Activated naive CD8-positive, alpha-beta T cell treated with anti-CD3 and anti-CD28 coated beads, Interleukin-2, amount 50 U/mL, for 24 hours (primary cell): ENCODE measurements at regions not wholly inside any gene's neighbourhood (a gene's known extent, or its start where the extent isn't known, plus 50 kb on each side); places are given as distances from the start of the nearest gene placed in this dataset.

Source experiments
- ATAC-seq: fragments of 150-1000 bp; cut with Tn5 transposase; one replicate; pipeline ENCODE4 v1.10.0; 2021
- DNase-seq: peaks from one replicate; pipeline ENCODE4 v3.0.0; 2021
- H3K27ac Mint-ChIP-seq: one replicate; pipeline ENCODE4 v1.8.0; 2021; ENCODE audit warnings: mild to moderate bottlenecking, mixed read lengths
- H3K27me3 Mint-ChIP-seq: one replicate; pipeline ENCODE4 v1.8.0; 2021; ENCODE audit warnings: mixed read lengths
- H3K36me3 Mint-ChIP-seq: one replicate; pipeline ENCODE4 v1.8.0; 2021; ENCODE audit warnings: low read depth, mixed read lengths
- H3K4me1 Mint-ChIP-seq: one replicate; pipeline ENCODE4 v1.8.0; 2021; ENCODE audit warnings: mixed read lengths
- H3K4me3 Mint-ChIP-seq: one replicate; pipeline ENCODE4 v1.8.0; 2021; ENCODE audit warnings: mild to moderate bottlenecking, moderate library complexity, mixed read lengths
- H3K9me3 Mint-ChIP-seq: one replicate; pipeline ENCODE4 v1.8.0; 2021; ENCODE audit warnings: mixed read lengths

- DNase-seq (no peak), ATAC-seq (no peak)
- Mint-ChIP-seq H3K27ac (no peak overlapping the region), H3K4me1 (no peaks in the 10 kb centered on the region), H3K9me3 (no peaks in the 10 kb centered on the region), H3K27me3 (peaks cover 2% of the 10 kb centered on the region), H3K4me3 (no peak overlapping the region), H3K36me3 (no peaks in the 10 kb centered on the region)
Measured at GRCh38 chr10:10647331-10647730, 370.3 kb upstream of the CELF2 start.

GRCh38 chr10:10657139-10657760 is 360.4 kb upstream of the CELF2 start:
- no peaks in the 10 kb centered on the region for H3K4me1 Mint-ChIP-seq
- H3K4me3 Mint-ChIP-seq = no peak overlapping the region
- no peak for ATAC-seq
- H3K27me3 Mint-ChIP-seq = peaks cover 14% of the 10 kb centered on the region
- H3K36me3 Mint-ChIP-seq = no peaks in the 10 kb centered on the region
- no peak overlapping the region for H3K27ac Mint-ChIP-seq
- peaks cover 4% of the 10 kb centered on the region for H3K9me3 Mint-ChIP-seq
- no peak for DNase-seq

DNA sequence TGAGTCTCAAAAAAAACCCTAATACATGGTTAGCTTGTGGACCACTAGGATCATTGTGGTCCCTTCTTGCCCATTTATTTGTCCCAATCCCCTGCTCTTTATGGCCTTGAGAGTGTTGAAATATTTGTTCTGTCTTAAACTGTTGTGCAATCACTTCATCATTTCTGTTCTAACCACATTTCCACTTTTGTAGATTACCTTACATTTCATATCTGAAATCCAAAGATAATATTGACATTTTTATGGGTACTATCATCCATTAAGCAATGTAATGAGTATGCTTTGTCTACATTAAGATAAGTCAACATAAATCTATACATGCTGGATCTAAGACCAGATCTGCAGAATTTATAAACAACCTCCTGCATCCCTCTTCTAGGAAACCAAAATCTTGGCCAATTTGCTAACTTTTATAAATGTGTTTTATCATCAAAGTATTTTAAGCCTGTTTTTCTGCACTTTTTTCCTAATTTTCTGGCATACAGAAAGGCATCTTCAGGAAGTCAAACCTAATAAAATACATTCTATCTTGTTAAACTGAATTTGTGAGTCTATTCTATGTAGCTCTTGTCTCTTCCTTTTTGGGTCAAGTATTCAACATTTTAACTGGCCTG is 359.4 kb upstream of the CELF2 start:
- H3K27me3 Mint-ChIP-seq = peaks cover 17% of the 10 kb centered on the region
- H3K4me3 Mint-ChIP-seq = no peak overlapping the region
- DNase-seq (no peak), ATAC-seq (no peak)
- H3K9me3 Mint-ChIP-seq = peaks cover 4% of the 10 kb centered on the region
- no peak overlapping the region for H3K27ac Mint-ChIP-seq
- no peaks in the 10 kb centered on the region for H3K4me1 Mint-ChIP-seq
- H3K36me3 Mint-ChIP-seq = no peaks in the 10 kb centered on the region

- Mint-ChIP-seq H3K36me3 (no peaks in the 10 kb centered on the region), H3K27ac (no peak overlapping the region), H3K27me3 (peaks cover 17% of the 10 kb centered on the region), H3K4me1 (no peaks in the 10 kb centered on the region), H3K4me3 (no peak overlapping the region), H3K9me3 (peaks cover 4% of the 10 kb centered on the region)
- ATAC-seq (no peak), DNase-seq (no peak)
Measured at GRCh38 chr10:10660054-10660453, 357.6 kb upstream of the CELF2 start.

- peaks cover 4% of the 10 kb centered on the region for H3K9me3 Mint-ChIP-seq
- H3K36me3 Mint-ChIP-seq = no peaks in the 10 kb centered on the region
- DNase-seq (no peak), ATAC-seq (no peak)
- H3K4me3 Mint-ChIP-seq = no peak overlapping the region
- peaks cover 17% of the 10 kb centered on the region for H3K27me3 Mint-ChIP-seq
- no peak overlapping the region for H3K27ac Mint-ChIP-seq
- no peaks in the 10 kb centered on the region for H3K4me1 Mint-ChIP-seq
Measured at GRCh38 chr10:10661176-10661575, 356.5 kb upstream of the CELF2 start.

DNA sequence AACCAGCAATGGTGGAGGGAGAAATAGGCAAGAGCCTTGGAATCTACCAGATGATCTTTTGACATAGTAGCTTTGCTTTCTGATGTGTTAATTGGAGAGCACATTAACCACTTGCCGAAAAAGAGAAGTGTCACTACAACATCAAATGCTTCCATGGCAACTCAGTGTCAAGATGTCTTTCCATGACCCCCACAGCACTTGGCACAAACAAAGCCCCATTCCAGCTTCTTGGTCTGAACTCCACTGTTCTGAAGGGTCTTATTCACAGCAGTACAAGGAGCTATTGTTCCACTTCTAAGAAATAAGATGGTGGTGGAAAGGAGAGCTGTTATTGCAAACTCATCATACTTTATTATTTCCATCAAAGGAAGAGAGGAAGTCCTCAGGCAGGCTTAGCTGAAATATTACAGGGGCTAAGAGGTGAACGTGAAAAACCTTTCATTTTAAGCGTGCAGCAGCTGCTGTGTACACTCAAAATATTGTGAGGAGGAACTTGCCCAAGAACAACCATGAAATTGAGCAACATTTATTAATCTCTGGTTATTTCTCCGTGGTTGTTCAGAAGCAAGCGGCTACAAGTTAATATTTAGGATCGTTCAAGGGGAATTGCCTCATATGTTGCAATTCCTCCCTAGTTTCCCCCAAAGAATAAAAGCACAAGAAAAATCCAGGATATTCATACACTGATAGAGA is 354.8 kb upstream of the CELF2 start:
- Mint-ChIP-seq H3K9me3 (peaks cover 4% of the 10 kb centered on the region), H3K4me1 (no peaks in the 10 kb centered on the region), H3K4me3 (no peak overlapping the region), H3K36me3 (no peaks in the 10 kb centered on the region), H3K27me3 (peaks cover 17% of the 10 kb centered on the region), H3K27ac (no peak overlapping the region)
- ATAC-seq = no peak
- no peak for DNase-seq

DNA sequence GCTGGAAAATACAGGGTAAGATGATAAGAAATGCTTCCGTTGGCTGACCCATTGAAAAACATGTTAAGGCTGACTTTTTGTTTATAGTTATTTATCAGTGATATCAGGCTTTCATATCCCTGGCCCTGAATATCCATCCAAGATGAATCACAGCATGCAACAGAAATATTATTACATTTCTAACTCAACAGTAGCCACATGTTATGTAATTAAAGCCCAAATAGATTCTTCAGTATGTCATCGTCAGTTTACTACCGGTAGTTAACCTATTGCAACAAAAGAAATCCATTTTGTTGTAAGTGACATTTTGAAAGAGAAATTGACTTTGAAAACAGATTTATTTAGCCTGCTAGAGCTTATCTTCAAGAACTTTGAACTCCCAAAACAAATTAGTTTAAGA is 354.1 kb upstream of the CELF2 start:
- Mint-ChIP-seq H3K27me3 (peaks cover 17% of the 10 kb centered on the region), H3K9me3 (peaks cover 4% of the 10 kb centered on the region), H3K27ac (no peak overlapping the region), H3K4me3 (no peak overlapping the region), H3K36me3 (no peaks in the 10 kb centered on the region), H3K4me1 (no peaks in the 10 kb centered on the region)
- DNase-seq (no peak), ATAC-seq (no peak)

DNA sequence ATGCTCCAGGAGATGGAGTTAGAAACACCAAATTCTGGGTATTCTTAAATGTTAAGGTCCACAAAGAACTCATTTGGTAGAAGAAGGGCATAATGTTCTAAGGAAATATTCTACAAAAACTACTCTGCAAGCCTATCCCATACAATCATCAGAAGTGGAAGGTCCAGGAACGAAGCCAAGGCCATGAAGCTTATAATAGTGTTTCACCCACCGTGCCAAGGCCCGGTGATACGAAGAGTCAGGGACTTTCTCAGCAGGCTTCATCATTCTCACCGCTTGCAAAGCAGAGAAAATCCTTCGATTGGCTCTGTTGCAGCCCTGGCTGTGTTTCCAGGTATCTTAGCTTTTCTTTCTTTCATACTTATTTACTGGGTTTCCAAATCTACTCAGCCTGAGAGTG is 351.9 kb upstream of the CELF2 start:
- no peaks in the 10 kb centered on the region for H3K9me3 Mint-ChIP-seq
- H3K4me1 Mint-ChIP-seq = no peaks in the 10 kb centered on the region
- DNase-seq = no peak
- no peaks in the 10 kb centered on the region for H3K36me3 Mint-ChIP-seq
- peaks cover 8% of the 10 kb centered on the region for H3K27me3 Mint-ChIP-seq
- no peak overlapping the region for H3K27ac Mint-ChIP-seq
- no peak overlapping the region for H3K4me3 Mint-ChIP-seq
- no peak for ATAC-seq

GRCh38 chr10:10667466-10667865 is 350.2 kb upstream of the CELF2 start:
- no peaks in the 10 kb centered on the region for H3K4me1 Mint-ChIP-seq
- peaks cover 2% of the 10 kb centered on the region for H3K27me3 Mint-ChIP-seq

GRCh38 chr10:10676972-10677371 is 340.7 kb upstream of the CELF2 start:
- no peak for DNase-seq
- H3K4me3 Mint-ChIP-seq = no peak overlapping the region

More at GRCh38 chr10:10667466-10667865, 350.2 kb upstream of the CELF2 start:
- H3K4me3 Mint-ChIP-seq = no peak overlapping the region
- no peaks in the 10 kb centered on the region for H3K9me3 Mint-ChIP-seq
- DNase-seq (no peak), ATAC-seq (no peak)
- no peaks in the 10 kb centered on the region for H3K36me3 Mint-ChIP-seq
- H3K27ac Mint-ChIP-seq = no peak overlapping the region

DNA sequence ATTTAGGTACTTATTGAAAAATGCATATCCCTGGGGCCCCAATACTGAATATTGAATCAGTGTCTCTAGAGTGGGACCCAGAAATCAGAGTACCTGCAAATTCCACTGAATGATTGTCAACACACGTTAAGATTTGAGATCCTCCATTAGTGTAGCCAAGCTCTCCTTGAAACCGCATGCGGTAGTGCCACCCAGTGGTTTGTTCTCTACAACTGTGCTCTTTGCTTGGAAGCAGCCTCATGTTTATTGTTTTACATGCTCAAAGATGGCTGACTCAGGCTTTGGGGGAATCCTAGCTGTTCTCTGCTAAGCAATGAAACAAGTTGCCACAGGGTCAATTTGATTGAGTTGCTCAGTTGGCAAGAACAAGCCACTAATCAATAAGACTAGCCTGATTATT is 340.2 kb upstream of the CELF2 start:
- ATAC-seq (no peak), DNase-seq (peak; percentile 28)
- no peaks in the 10 kb centered on the region for H3K36me3 Mint-ChIP-seq
- no peak overlapping the region for H3K4me3 Mint-ChIP-seq
- no peaks in the 10 kb centered on the region for H3K4me1 Mint-ChIP-seq
- H3K9me3 Mint-ChIP-seq = peaks cover 11% of the 10 kb centered on the region
- H3K27me3 Mint-ChIP-seq = peaks cover 14% of the 10 kb centered on the region
- no peak overlapping the region for H3K27ac Mint-ChIP-seq

More at GRCh38 chr10:10676972-10677371, 340.7 kb upstream of the CELF2 start:
- H3K36me3 Mint-ChIP-seq = no peaks in the 10 kb centered on the region
- H3K4me1 Mint-ChIP-seq = no peaks in the 10 kb centered on the region
- ATAC-seq = no peak
- H3K9me3 Mint-ChIP-seq = peaks cover 11% of the 10 kb centered on the region
- H3K27me3 Mint-ChIP-seq = peaks cover 14% of the 10 kb centered on the region
- no peak overlapping the region for H3K27ac Mint-ChIP-seq

GRCh38 chr10:10680496-10680895 is 337.2 kb upstream of the CELF2 start:
- H3K4me1 Mint-ChIP-seq = no peaks in the 10 kb centered on the region
- ATAC-seq (no peak), DNase-seq (no peak)
- peaks cover 11% of the 10 kb centered on the region for H3K27me3 Mint-ChIP-seq
- H3K9me3 Mint-ChIP-seq = no peaks in the 10 kb centered on the region
- no peak overlapping the region for H3K4me3 Mint-ChIP-seq
- no peaks in the 10 kb centered on the region for H3K36me3 Mint-ChIP-seq
- no peak overlapping the region for H3K27ac Mint-ChIP-seq

- no peak overlapping the region for H3K27ac Mint-ChIP-seq
- H3K4me1 Mint-ChIP-seq = no peaks in the 10 kb centered on the region
- ATAC-seq = no peak
- H3K27me3 Mint-ChIP-seq = peaks cover 7% of the 10 kb centered on the region
- H3K4me3 Mint-ChIP-seq = no peak overlapping the region
- no peak for DNase-seq
- H3K36me3 Mint-ChIP-seq = no peaks in the 10 kb centered on the region
- peaks cover 5% of the 10 kb centered on the region for H3K9me3 Mint-ChIP-seq
Measured at GRCh38 chr10:10684972-10685371, 332.7 kb upstream of the CELF2 start.

DNA sequence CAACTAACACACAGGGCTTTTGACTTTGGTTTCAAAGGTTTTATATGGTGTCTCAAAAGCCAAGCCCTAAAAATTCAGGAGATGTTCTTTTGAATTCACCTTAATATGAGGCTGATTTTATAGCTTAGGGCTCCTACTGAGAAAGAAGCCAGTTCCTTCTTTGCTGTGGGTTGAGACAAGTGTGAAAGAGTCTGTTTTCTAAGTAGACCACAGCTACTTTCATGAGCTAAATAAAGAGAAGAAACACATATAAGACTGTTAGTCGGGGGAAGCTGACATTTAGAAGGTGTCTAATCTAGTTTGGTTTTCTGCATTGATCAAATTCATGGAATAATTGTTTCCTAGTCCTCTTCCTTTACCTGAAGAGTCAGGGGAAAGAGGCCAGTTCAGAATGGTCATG is 332.1 kb upstream of the CELF2 start:
- H3K4me1 Mint-ChIP-seq = no peaks in the 10 kb centered on the region
- peaks cover 5% of the 10 kb centered on the region for H3K9me3 Mint-ChIP-seq
- no peak overlapping the region for H3K4me3 Mint-ChIP-seq
- DNase-seq (no peak), ATAC-seq (no peak)
- H3K36me3 Mint-ChIP-seq = no peaks in the 10 kb centered on the region
- H3K27me3 Mint-ChIP-seq = peaks cover 7% of the 10 kb centered on the region
- no peak overlapping the region for H3K27ac Mint-ChIP-seq

DNA sequence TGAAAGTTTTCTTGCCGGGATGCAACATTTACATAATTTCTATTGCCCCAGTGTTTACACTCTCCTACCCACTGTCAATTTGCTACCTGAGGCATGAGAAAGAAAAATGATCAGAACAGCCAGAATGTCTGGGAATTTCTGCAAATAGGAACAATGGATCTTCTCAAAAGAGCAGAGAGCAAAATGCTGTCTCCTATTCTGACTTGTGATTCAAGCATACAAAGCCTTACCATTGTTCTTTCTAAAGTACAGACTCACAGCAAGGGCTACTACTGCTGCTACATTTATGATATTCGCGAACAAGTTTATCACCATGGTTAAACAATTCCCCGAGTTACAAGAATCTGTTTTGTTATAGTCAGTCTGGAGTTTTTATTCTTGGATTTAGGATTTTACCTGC is 329.9 kb upstream of the CELF2 start:
- Mint-ChIP-seq H3K27ac (no peak overlapping the region), H3K4me1 (no peaks in the 10 kb centered on the region), H3K9me3 (peaks cover 5% of the 10 kb centered on the region), H3K36me3 (no peaks in the 10 kb centered on the region), H3K27me3 (peaks cover 7% of the 10 kb centered on the region), H3K4me3 (no peak overlapping the region)
- no peak for ATAC-seq
- DNase-seq = no peak
